MM.1S (cell line): ENCODE measurements at regions not wholly inside any gene's neighbourhood (a gene's known extent, or its start where the extent isn't known, plus 50 kb on each side); places are given as distances from the start of the nearest gene placed in this dataset.
"Not testable (repeated sequence)": the region's sequence is repeated elsewhere in the genome, so short reads cannot be mapped to it uniquely, and the experiment has no call there.

ENCODE experiments used
- CTCF ChIP-seq: fragments of 300-600 bp; sonication (generic); IDR thresholded peaks from 2 replicates; pipeline ENCODE4 v1.5.1; 2016; ENCODE audit warnings: antibody characterized with exemption, low read length, mixed read lengths
- EZH2 ChIP-seq: fragments of 300-600 bp; sonication (generic); optimal IDR thresholded peaks from 2 replicates; pipeline ENCODE3; 2017; ENCODE audit warnings: low read depth, mild to moderate bottlenecking, antibody characterized with exemption, low read length, mixed read lengths
- EZH2phosphoT487 ChIP-seq: fragments of 300-600 bp; sonication (generic); IDR thresholded peaks from 2 replicates; pipeline ENCODE4 v1.6.1; 2018; ENCODE audit warnings: antibody characterized with exemption, low read length

- TF ChIP-seq CTCF, EZH2, EZH2phosphoT487: not testable (repeated sequence)
These were observed 229.8 kb upstream of the GLRA1 start for GRCh38 chr5:152154452-152154851.
